Cardiac muscle cell (in vitro differentiated cells and primary cell): ENCODE measurements at regions not wholly inside any gene's neighbourhood (a gene's known extent, or its start where the extent isn't known, plus 50 kb on each side); places are given as distances from the start of the nearest gene placed in this dataset.
"Not testable (repeated sequence)": the region's sequence is repeated elsewhere in the genome, so short reads cannot be mapped to it uniquely, and the experiment has no call there.

Experiments used
- DNase-seq, 2 donors: peaks; one replicate each; pipeline versions ENCODE4 v3.0.0 to v3.0.0-alpha.2; 2010 to 2017; ENCODE audit warnings: low read depth in 1 of 2, low spot score in 1 of 2
- H3K27ac ChIP-seq: fragments of 200-600 bp; sonication (generic); 2 replicates; pipeline ENCODE4 v1.5.1; 2016
- H3K27me3 ChIP-seq: fragments of 200-600 bp; sonication (generic); 2 replicates; pipeline ENCODE4 v1.6.0; 2016; ENCODE audit warnings: control low read depth
- H3K36me3 ChIP-seq: fragments of 200-600 bp; sonication (generic); 2 replicates; pipeline ENCODE4 v1.5.1; 2016; ENCODE audit warnings: control low read depth
- H3K4me1 ChIP-seq: fragments of 200-600 bp; sonication (generic); 2 replicates; pipeline ENCODE4 v1.8.1; 2017; ENCODE audit warnings: low read depth, mild to moderate bottlenecking, mixed run types
- H3K4me3 ChIP-seq: fragments of 200-600 bp; sonication (generic); 2 replicates; pipeline ENCODE4 v1.5.1; 2016; ENCODE audit warnings: mild to moderate bottlenecking
- H3K9me3 ChIP-seq: fragments of 200-600 bp; sonication (generic); 2 replicates; pipeline ENCODE4 v1.5.1; 2017; ENCODE audit warnings: low read depth, mild to moderate bottlenecking, control low read depth
- TF ChIP-seq, protein P1 (sequence below): IDR thresholded peaks from 2 replicates; pipeline ENCODE4 v1.5.1; 2012; ENCODE audit warnings: low read depth, mild to moderate bottlenecking, low read length

GRCh38 chr12:23380419-23381100 lies 568.9 kb downstream of the SOX5 start:
- no peaks in the 10 kb centered on the region for H3K36me3 ChIP-seq
- no peak overlapping the region for H3K27ac ChIP-seq
- no peaks in the 10 kb centered on the region for H3K4me1 ChIP-seq
- H3K4me3 ChIP-seq, result no peak overlapping the region
- no peaks in the 10 kb centered on the region for H3K27me3 ChIP-seq
- H3K9me3 ChIP-seq, result no peaks in the 10 kb centered on the region
- no peak for DNase-seq
- TF ChIP-seq, protein P1, sequence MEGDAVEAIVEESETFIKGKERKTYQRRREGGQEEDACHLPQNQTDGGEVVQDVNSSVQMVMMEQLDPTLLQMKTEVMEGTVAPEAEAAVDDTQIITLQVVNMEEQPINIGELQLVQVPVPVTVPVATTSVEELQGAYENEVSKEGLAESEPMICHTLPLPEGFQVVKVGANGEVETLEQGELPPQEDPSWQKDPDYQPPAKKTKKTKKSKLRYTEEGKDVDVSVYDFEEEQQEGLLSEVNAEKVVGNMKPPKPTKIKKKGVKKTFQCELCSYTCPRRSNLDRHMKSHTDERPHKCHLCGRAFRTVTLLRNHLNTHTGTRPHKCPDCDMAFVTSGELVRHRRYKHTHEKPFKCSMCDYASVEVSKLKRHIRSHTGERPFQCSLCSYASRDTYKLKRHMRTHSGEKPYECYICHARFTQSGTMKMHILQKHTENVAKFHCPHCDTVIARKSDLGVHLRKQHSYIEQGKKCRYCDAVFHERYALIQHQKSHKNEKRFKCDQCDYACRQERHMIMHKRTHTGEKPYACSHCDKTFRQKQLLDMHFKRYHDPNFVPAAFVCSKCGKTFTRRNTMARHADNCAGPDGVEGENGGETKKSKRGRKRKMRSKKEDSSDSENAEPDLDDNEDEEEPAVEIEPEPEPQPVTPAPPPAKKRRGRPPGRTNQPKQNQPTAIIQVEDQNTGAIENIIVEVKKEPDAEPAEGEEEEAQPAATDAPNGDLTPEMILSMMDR, result no peak

- not testable (repeated sequence) for DNase-seq, H3K27ac ChIP-seq, H3K36me3 ChIP-seq, H3K4me3 ChIP-seq, H3K4me1 ChIP-seq, H3K9me3 ChIP-seq, H3K27me3 ChIP-seq
Measured at GRCh38 chr12:23388898-23389297, 560.6 kb downstream of the SOX5 start.

DNA sequence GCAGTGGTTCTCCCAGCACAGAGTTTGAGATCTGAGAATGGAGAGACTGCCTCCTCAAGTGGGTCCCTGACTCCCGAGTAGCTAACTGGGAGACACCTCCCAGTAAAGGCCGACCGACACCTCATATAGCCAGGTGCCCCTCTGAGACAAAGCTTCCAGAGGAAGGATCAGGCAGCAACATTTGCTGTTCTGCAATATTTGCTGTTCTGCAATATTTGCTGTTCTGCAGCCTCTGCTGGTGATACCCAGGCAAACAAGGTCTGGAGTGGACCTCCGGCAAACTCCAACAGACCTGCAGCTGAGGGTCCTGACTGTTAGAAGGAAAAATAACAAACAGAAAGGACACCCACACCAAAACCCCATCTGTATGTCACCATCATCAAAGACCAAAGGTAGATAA lies 560.2 kb downstream of the SOX5 start:
- not testable (repeated sequence) for DNase-seq, H3K4me3 ChIP-seq, H3K27me3 ChIP-seq, H3K4me1 ChIP-seq, H3K27ac ChIP-seq, H3K36me3 ChIP-seq, H3K9me3 ChIP-seq

GRCh38 chr12:23399402-23399933 lies 550.0 kb downstream of the SOX5 start:
- H3K27me3 ChIP-seq, result no peaks in the 10 kb centered on the region
- no peaks in the 10 kb centered on the region for H3K9me3 ChIP-seq
- H3K4me1 ChIP-seq, result no peaks in the 10 kb centered on the region
- H3K27ac ChIP-seq, result no peak overlapping the region
- no peaks in the 10 kb centered on the region for H3K36me3 ChIP-seq
- TF ChIP-seq, protein P1, result no peak
- no peak overlapping the region for H3K4me3 ChIP-seq
- DNase-seq, result no peak

DNA sequence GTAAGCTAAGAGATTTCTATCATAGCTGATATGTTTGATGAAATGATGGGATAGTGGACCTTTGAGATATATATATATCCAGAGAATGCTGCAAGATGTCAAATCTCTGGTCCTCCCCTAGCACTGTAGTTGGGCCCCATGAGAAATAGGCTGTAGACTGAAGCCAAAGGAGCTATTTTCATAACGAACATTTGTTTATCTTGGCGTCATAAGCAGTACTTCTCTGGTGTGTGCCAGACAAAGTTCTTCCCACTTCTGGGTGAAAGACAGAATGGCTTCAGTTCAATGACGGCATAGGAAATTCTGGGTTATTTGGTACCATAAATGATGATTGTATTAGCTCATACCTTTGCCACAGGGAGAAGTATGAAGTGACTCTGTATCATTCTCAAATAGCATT lies 534.3 kb downstream of the SOX5 start:
- Histone ChIP-seq H3K4me3 (no peak overlapping the region), H3K4me1 (no peaks in the 10 kb centered on the region), H3K9me3 (no peaks in the 10 kb centered on the region), H3K36me3 (no peaks in the 10 kb centered on the region), H3K27ac (no peak overlapping the region), H3K27me3 (no peaks in the 10 kb centered on the region)
- DNase-seq, result no peak
- TF ChIP-seq, protein P1, result no peak

- Histone ChIP-seq H3K27me3 (no peaks in the 10 kb centered on the region), H3K4me3 (no peak overlapping the region), H3K36me3 (no peaks in the 10 kb centered on the region), H3K9me3 (no peaks in the 10 kb centered on the region), H3K27ac (no peak overlapping the region), H3K4me1 (no peaks in the 10 kb centered on the region)
- TF ChIP-seq, protein P1, result no peak
- DNase-seq, result no peak
Measured at GRCh38 chr12:23421556-23421955, 527.9 kb downstream of the SOX5 start.
